HTR-8/SVneo (cell line): ENCODE measurements at regions not wholly inside any gene's neighbourhood (a gene's known extent, or its start where the extent isn't known, plus 50 kb on each side); places are given as distances from the start of the nearest gene placed in this dataset.

ENCODE experiments used
- DNase-seq: peaks from one replicate; pipeline ENCODE4 v3.0.0; 2011; ENCODE audit warnings: low spot score, mixed read lengths; ENCODE audit not compliant: insufficient read length
- FAIRE-seq: peaks from 2 replicates; lab custom pipeline; 2011; peaks lifted over from hg19 to GRCh38; lab: Jason Lieb, UNC

DNA sequence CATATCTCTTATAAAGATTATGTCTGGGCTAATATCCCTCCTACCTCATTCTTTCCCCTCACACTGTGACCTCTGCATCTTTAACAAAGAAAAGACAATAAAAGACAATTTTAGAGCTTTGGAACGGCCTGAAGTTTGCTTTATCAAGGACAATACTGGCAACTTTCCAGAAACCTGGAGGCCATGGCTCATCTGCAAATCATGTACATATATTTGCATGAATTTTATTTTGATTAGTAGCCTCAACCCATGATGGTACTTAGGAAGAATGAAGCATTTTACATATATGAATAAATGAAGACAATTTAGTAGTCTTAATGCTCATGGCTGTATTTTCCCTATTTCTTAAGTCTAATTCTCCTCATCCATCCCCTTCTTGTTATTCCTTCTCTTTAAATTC, 612.2 kb upstream of the CXADR start:
- no peak for FAIRE-seq
- DNase-seq: no peak

GRCh38 chr21:16908077-16908476, 604.8 kb upstream of the CXADR start:
- FAIRE-seq: no peak
- peak; percentile 5 for DNase-seq

DNA sequence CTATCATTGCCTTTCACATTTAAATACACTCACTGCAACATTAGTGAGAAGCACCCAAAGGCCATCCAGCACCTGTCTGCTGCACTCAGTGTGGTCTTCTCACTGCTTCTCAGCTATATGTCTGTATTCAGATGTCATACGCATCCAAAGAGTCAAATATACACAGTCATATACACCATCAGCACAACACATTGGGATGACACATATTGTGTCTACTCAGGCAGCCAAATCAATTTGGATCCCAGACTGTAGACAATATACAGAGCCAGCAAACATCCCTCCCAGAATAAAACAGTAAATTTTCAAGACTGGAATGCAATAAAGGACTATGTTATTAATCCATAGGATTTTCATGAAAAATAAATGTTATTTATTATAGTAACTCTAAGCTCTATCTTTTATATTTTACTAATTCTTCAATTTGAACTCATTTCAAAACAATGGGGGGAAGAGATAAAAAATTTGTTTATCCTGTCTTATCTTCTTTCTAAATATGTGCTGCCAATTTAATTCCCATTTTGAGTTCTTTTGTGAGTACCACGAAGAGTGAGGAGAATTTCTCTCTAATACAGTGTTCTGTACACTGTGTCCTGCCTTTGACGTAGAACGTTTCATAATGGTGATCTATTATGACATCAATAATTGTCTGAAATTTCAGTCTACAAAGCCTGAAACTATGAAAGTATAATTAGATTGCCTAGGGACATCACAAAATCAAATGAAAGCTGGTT, 602.2 kb upstream of the CXADR start:
- DNase-seq (no peak), FAIRE-seq (no peak)

GRCh38 chr21:16911166-16911607, 601.7 kb upstream of the CXADR start:
- DNase-seq: no peak
- FAIRE-seq: no peak

- FAIRE-seq (no peak), DNase-seq (peak; percentile 2)
Observed at GRCh38 chr21:16912075-16912474, 600.8 kb upstream of the CXADR start.

GRCh38 chr21:16913010-16913409, 599.8 kb upstream of the CXADR start:
- no peak for FAIRE-seq
- no peak for DNase-seq

DNA sequence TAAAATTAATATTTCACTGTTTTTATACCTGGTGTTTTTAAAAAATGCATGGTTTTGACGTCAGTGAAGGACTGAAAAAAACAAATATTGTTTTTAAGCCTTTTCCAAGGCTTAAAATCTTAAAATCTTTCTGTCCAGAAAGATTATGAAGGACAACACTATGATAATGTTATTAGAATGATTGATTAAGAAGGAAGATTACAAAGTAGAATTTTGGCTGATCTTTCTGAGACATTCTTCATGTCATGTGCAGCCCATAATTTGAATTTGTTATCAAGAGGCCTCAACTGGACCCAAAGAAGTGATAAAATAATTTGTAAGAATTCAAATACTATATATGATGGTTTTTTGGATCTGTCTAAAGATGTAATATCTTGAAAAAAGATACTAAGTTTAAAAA, 584.4 kb upstream of the CXADR start:
- DNase-seq (no peak), FAIRE-seq (no peak)

- DNase-seq (no peak), FAIRE-seq (no peak)
Observed at GRCh38 chr21:16932314-16932713, 580.5 kb upstream of the CXADR start.

GRCh38 chr21:16942703-16943102, 570.1 kb upstream of the CXADR start:
- DNase-seq: no peak
- FAIRE-seq: no peak

- no peak for DNase-seq
- FAIRE-seq: no peak
Observed at GRCh38 chr21:16943231-16943630, 569.6 kb upstream of the CXADR start.

DNA sequence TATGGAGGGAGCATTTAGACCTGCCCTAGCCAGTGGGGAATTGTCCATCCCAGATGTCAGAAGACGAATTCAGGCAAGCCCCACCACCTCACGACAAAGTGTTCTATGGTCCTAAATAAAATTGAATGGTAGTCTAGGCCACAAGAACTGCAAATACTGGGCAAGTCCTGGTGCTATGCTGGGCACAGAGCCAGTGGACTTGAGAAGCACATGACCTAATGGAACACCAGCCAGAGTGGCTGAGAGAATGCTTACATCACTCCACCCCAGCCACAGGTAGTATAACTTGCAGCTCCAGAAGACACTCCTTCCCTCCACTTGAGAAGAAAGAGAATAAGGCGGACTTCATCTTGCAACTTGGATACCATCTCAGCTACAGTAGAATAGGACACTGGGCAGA, 567.3 kb upstream of the CXADR start:
- FAIRE-seq: no peak
- no peak for DNase-seq

DNA sequence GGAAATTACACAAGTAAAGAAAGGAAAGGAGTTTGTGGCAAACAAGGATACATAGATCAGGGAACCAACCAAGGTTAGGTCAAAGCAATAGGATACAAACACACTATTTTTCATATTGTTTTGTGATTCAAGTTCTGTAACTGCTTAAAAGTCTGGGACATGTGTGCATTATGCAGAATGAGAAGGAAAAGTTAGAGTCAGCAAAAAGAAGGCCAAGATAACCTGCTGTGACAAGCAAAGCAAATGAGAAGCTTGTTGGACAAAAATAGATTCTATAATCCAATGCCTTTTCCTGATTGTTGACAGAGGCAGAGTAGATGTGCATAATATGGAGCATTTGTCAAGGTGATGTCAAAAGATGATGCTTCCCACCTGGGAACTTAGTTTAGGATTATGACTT, 556.0 kb upstream of the CXADR start:
- DNase-seq (no peak), FAIRE-seq (no peak)

DNA sequence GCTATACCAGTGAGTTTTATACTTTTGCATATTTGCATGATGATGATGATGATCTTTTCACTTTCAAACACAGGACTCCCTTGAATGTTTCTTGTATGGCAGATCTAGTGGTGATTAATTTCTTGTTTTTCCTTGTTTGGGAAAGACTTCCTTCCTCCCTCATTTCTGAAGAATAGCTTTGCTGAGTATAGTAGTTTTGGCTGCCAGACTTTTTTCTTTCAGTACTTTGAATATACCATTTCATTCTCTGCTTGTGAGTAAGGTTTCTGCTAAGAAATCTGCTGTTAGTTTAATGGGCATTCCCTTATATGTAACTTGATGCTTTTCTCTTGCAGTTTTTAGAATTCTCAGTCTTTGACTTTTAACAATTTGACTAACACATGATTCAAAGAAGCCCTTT, 547.4 kb upstream of the CXADR start:
- DNase-seq (no peak), FAIRE-seq (no peak)

GRCh38 chr21:16968436-16968835, 544.4 kb upstream of the CXADR start:
- no peak for FAIRE-seq

GRCh38 chr21:16969636-16970035, 543.2 kb upstream of the CXADR start:
- no peak for FAIRE-seq

More at GRCh38 chr21:16968436-16968835, 544.4 kb upstream of the CXADR start:
- DNase-seq: no peak

GRCh38 chr21:16974060-16974459, 538.8 kb upstream of the CXADR start:
- no peak for DNase-seq
- no peak for FAIRE-seq

More at GRCh38 chr21:16969636-16970035, 543.2 kb upstream of the CXADR start:
- DNase-seq: no peak

GRCh38 chr21:16976193-16976592, 536.6 kb upstream of the CXADR start:
- FAIRE-seq: no peak
- DNase-seq: no peak

DNA sequence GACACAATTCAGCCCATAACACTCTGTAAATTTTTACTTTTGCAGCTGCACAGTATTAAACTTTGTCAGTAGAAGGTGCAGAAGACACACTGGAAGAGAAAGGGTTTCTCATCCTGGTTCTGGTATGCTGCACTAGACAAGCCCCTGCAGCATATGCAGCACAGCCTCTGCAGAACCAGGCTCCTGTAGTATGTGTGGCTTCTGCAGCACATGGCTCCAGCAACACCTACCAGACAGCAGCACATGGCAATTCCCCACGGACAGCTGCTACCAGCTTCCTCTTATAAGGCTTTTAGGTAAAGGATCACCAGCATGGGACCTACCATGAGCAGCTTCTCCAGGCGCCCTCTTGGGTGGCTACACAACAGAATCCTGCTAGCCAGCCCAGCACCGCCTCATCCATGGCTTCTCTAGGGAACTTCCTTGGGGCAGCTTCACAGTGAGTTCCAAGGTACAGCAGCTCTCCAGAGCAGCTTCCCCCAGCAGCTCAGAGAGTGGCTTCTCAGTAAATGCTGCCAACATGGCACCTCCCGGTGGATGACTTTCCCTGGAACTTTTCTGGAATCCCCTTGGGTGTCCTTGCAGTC, 534.4 kb upstream of the CXADR start:
- FAIRE-seq: no peak
- no peak for DNase-seq

DNA sequence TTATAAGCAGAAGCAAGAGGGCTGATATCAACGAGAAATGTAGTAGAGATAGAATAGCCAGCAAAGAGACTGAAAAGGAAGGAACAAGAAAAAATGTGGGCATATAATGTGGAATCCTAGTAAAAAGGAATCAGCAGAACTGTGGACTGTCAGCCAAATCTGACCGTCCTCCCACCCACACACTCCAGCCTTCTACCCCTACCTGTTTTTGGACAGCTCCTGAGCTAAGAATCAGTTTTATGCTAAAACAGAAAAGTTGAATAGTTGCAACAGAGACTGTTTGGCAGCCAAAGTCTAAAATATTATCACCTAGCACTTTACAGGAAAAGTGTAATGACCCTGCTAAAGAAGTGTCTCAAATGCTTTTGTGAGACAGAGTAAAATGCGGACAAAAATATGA, 533.3 kb upstream of the CXADR start:
- DNase-seq (no peak), FAIRE-seq (no peak)

- no peak for FAIRE-seq
Observed at GRCh38 chr21:16983420-16983819, 529.4 kb upstream of the CXADR start.

GRCh38 chr21:16992448-16992847, 520.4 kb upstream of the CXADR start:
- DNase-seq: no peak

More at GRCh38 chr21:16983420-16983819, 529.4 kb upstream of the CXADR start:
- DNase-seq: no peak

More at GRCh38 chr21:16992448-16992847, 520.4 kb upstream of the CXADR start:
- FAIRE-seq: no peak
